Endothelial cell of umbilical vein (primary cell): ENCODE measurements at regions not wholly inside any gene's neighbourhood (a gene's known extent, or its start where the extent isn't known, plus 50 kb on each side); places are given as distances from the start of the nearest gene placed in this dataset.

Source experiments
- BruUV-seq: library from RNA; stranded (reverse); fragments of 400-500 nt; replicated peaks from 2 replicates; lab custom pipeline; 2021; lab: Mats Ljungman, UMichigan
- CTCF ChIA-PET: fragments of 300-600, 350-600 bp; sonication (Branson Sonifier 250); formaldehyde crosslinking; loops from one replicate; lab custom pipeline; 2021; ENCODE audit warnings: antibody characterized with exemption, inconsistent platforms; lab: Charles Lee
- POLR2A ChIA-PET: fragments of 300-600, 350-600 bp; sonication (Branson Sonifier 250); formaldehyde crosslinking; loops from one replicate; lab custom pipeline; 2021; ENCODE audit warnings: antibody characterized with exemption, inconsistent platforms; lab: Charles Lee
- DNase-seq: peaks from one replicate; pipeline ENCODE4 v3.0.0-alpha.2; 2011; ENCODE audit warnings: low read depth, low spot score
- FAIRE-seq: peaks from 2 replicates; lab custom pipeline; 2011; peaks lifted over from hg19 to GRCh38; lab: Jason Lieb, UNC
- H2AFZ ChIP-seq: 2 replicates; pipeline ENCODE4 v1.6.0; 2012; ENCODE audit warnings: low read depth, low read length, control low read depth, inconsistent platforms
- H3K27ac ChIP-seq: 2 replicates; pipeline ENCODE4 v1.5.1; 2011; ENCODE audit warnings: low read depth, mild to moderate bottlenecking, control low read depth, low read length, moderate library complexity; ENCODE audit not compliant: insufficient read depth
- H3K27me3 ChIP-seq, 2 experiments: 2 replicates each; pipeline versions ENCODE4 v1.6.0 to v1.6.1; 2011; ENCODE audit warnings: low read length in 2 of 2, mixed read lengths in 1 of 2; ENCODE audit not compliant: control insufficient read depth in 2 of 2, insufficient read depth in 2 of 2
- H3K36me3 ChIP-seq, 2 experiments: 2 replicates in 1 of 2; 3 replicates in 1 of 2; pipeline ENCODE4 v1.5.1; 2011; ENCODE audit warnings: low read length in 2 of 2, mild to moderate bottlenecking in 1 of 2, moderate library complexity in 1 of 2; ENCODE audit not compliant: control insufficient read depth in 2 of 2, insufficient read depth in 2 of 2; ENCODE audit errors: extremely low read depth in 1 of 2
- H3K4me1 ChIP-seq: 3 replicates; pipeline ENCODE4 v1.5.1; 2011; ENCODE audit warnings: mild to moderate bottlenecking, low read length; ENCODE audit not compliant: control insufficient read depth, insufficient read depth; ENCODE audit errors: extremely low read depth
- H3K4me2 ChIP-seq: 2 replicates; pipeline ENCODE4 v1.6.1; 2011; ENCODE audit warnings: low read length, control low read depth, mixed read lengths; ENCODE audit not compliant: insufficient read depth
- H3K4me3 ChIP-seq, 3 experiments: fragments of 200-600 bp in 1 of 3; sonication (generic), shearing (Covaris generic) in 1 of 3; replicated peaks in 1 of 3; 2 replicates each; pipeline ENCODE4 v1.5.1; 2011 to 2016; ENCODE audit warnings: control low read depth in 3 of 3, low read length in 3 of 3, mild to moderate bottlenecking in 2 of 3, inconsistent platforms in 1 of 3, low read depth in 1 of 3, moderate library complexity in 1 of 3; ENCODE audit not compliant: insufficient read depth in 1 of 3
- H3K79me2 ChIP-seq: 2 replicates; pipeline ENCODE4 v1.6.0; 2012; ENCODE audit warnings: low read length, inconsistent platforms; ENCODE audit not compliant: control insufficient read depth, insufficient read depth
- H3K9ac ChIP-seq: replicated peaks from 2 replicates; pipeline ENCODE3; 2011; ENCODE audit warnings: low read length, control low read depth; ENCODE audit not compliant: insufficient read depth; ENCODE audit errors: extremely low read depth
- H3K9me1 ChIP-seq: replicated peaks from 3 replicates; pipeline ENCODE4 v1.6.0; 2011; ENCODE audit warnings: mild to moderate bottlenecking, low read length; ENCODE audit not compliant: control insufficient read depth, insufficient read depth; ENCODE audit errors: extremely low read depth
- H3K9me3 ChIP-seq: replicated peaks from 2 replicates; pipeline ENCODE4 v1.5.1; 2012; ENCODE audit warnings: low read length, inconsistent platforms; ENCODE audit not compliant: control insufficient read depth, insufficient read depth
- H4K20me1 ChIP-seq: replicated peaks from 2 replicates; pipeline ENCODE3; 2011; ENCODE audit warnings: mild to moderate bottlenecking, low read length; ENCODE audit not compliant: control insufficient read depth, insufficient read depth; ENCODE audit errors: extremely low read depth
- CTCF ChIP-seq, 2 donors: IDR thresholded peaks; 1 replicate in 1 of 2; 2 replicates in 1 of 2; pipeline ENCODE4 v1.5.1; 2011; ENCODE audit warnings: low read length in 2 of 2, mild to moderate bottlenecking in 2 of 2, moderate library complexity in 2 of 2, control low read depth in 1 of 2, inconsistent platforms in 1 of 2, low read depth in 1 of 2; ENCODE audit not compliant: insufficient read depth in 1 of 2; ENCODE audit errors: extremely low read depth in 1 of 2
- EZH2 ChIP-seq: IDR thresholded peaks from 2 replicates; pipeline ENCODE4 v1.6.1; 2012; ENCODE audit warnings: borderline replicate concordance, low read depth, mild to moderate bottlenecking, moderate library complexity, low read length, inconsistent platforms; ENCODE audit not compliant: severe bottlenecking
- FOS ChIP-seq: IDR thresholded peaks from 2 replicates; pipeline ENCODE4 v1.6.1; 2011; ENCODE audit warnings: mild to moderate bottlenecking, low read length, moderate library complexity, borderline replicate concordance; ENCODE audit not compliant: insufficient read depth
- GATA2 ChIP-seq: IDR thresholded peaks from 2 replicates; pipeline ENCODE4 v1.7.0; 2011; ENCODE audit warnings: low read depth, mild to moderate bottlenecking, moderate library complexity, mixed read lengths, low read length; ENCODE audit not compliant: insufficient read length, insufficient read depth
- JUN ChIP-seq: IDR thresholded peaks from 2 replicates; pipeline ENCODE4 v1.6.1; 2011; ENCODE audit warnings: borderline replicate concordance, low read depth; ENCODE audit not compliant: insufficient read length, insufficient read depth
- MYC ChIP-seq: IDR thresholded peaks from one replicate; pipeline ENCODE4 v1.6.1; 2011; ENCODE audit warnings: mild to moderate bottlenecking, low read depth, low read length
- POLR2A ChIP-seq: IDR thresholded peaks from 2 replicates; pipeline ENCODE4 v1.6.1; 2012; ENCODE audit warnings: low read depth, mild to moderate bottlenecking, control low read depth, low read length
- POLR2AphosphoS5 ChIP-seq: IDR thresholded peaks from 2 replicates; pipeline ENCODE4 v1.6.1; 2012; ENCODE audit warnings: low read depth, mild to moderate bottlenecking, control low read depth, low read length, moderate library complexity; ENCODE audit not compliant: insufficient read depth
- dilution Hi-C: fragments of 300-500 bp; cut with MboI; formaldehyde crosslinking; loops from one replicate; pipeline ENCODE4 v1.15.0; 2019; ENCODE audit warnings: low sequenced_read_pairs; ENCODE audit not compliant: extremely low pct_ligation_motif_present
- intact Hi-C: fragments of 100-400 bp; cut with micrococcal nuclease; formaldehyde crosslinking; loops from one replicate; pipeline ENCODE4 v1.10.0; 2022

- DNase-seq = no peak
These were observed 56.7 kb upstream of the RPS23 start for GRCh38 chr5:82334856-82335255.

More at GRCh38 chr5:82334856-82335255, 56.7 kb upstream of the RPS23 start:
- no peaks in the 10 kb centered on the region for H3K36me3 ChIP-seq
- H3K9ac ChIP-seq = no peak overlapping the region
- intact Hi-C loops (no loop called here), dilution Hi-C loops (no loop called here)
- no peak overlapping the region for H3K27ac ChIP-seq
- POLR2A ChIA-PET = no interaction called here
- H3K27me3 ChIP-seq = peaks cover 6 to 8% of the 10 kb centered on the region in 2 experiments
- no peaks in the 10 kb centered on the region for H3K9me1 ChIP-seq
- no peak overlapping the region for H3K4me2 ChIP-seq
- no TSS peak for BruUV-seq
- no peak for FAIRE-seq
- no peaks in the 10 kb centered on the region for H3K9me3 ChIP-seq
- no peaks in the 10 kb centered on the region for H3K79me2 ChIP-seq
- TF ChIP-seq CTCF (IDR thresholded peaks at IDR 0.05; ENCODE audit: extremely low read depth in 1 of 2, insufficient read depth in 1 of 2, low read depth in 1 of 2, low read length in 2 of 2) (no peak), MYC (no peak), EZH2 (no peak), FOS (no peak), POLR2A (no peak), GATA2 (no peak), JUN (no peak), POLR2AphosphoS5 (no peak)
- H4K20me1 ChIP-seq = no peaks in the 10 kb centered on the region
- H3K4me3 ChIP-seq = no peak overlapping the region
- CTCF ChIA-PET = interaction anchor here (3.6 kb wide), 1 partner anchor 23 kb away, joined by 10 read pairs; no protein-coding TSS in a partner anchor
- no peak overlapping the region for H2AFZ ChIP-seq
- H3K4me1 ChIP-seq = no peaks in the 10 kb centered on the region
